GM21423 (cell line): ENCODE measurements at regions not wholly inside any gene's neighbourhood (a gene's known extent, or its start where the extent isn't known, plus 50 kb on each side); places are given as distances from the start of the nearest gene placed in this dataset.
"Not testable (repeated sequence)": the region's sequence is repeated elsewhere in the genome, so short reads cannot be mapped to it uniquely, and the experiment has no call there.

Experiments used
- ATAC-seq: cut with Tn5 transposase; IDR thresholded peaks from one replicate; pipeline ENCODE4 v1.9.1; 2021; ENCODE audit warnings: mild to moderate bottlenecking, moderate library complexity; ENCODE audit not compliant: unreplicated experiment

DNA sequence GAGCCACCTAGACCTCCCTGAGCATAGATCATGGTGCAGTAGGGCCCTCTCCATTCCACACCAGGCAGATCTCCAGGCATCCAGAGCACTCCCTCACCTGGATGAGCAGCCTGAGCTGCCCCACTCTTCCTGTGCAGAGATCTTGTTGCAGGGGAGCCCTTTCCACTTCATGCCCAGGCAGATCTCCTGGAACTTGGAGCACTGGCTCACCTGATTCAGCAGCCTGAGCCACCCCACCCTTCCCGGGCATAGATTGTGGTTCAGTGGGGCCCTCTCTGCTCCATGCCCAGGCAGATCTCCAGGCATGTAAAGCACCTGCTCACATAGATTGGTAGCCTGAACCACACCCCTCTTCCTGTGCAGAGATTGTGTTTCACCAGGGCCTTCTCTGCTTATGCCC lies 78.0 kb downstream of the SEC16B start:
- ATAC-seq: no peak

DNA sequence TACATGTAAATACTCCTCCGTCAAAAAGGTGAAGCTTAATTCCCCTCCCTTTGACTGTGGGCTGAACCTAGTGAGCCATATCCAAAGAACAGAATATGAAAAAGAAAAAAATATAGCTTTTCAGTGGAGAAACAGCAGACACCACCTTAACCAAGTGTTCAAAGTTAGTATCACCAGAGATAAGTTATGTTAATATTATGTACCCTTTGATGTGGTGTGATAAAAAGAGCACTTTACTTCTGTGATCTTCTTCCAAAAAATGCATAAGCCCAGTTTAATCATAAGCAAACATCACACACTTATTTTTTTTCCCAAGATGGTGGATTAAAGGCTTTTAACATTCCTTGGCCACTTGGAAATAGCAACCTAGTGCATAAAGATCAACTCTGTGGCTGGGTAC lies 79.4 kb downstream of the SEC16B start:
- ATAC-seq: no peak

DNA sequence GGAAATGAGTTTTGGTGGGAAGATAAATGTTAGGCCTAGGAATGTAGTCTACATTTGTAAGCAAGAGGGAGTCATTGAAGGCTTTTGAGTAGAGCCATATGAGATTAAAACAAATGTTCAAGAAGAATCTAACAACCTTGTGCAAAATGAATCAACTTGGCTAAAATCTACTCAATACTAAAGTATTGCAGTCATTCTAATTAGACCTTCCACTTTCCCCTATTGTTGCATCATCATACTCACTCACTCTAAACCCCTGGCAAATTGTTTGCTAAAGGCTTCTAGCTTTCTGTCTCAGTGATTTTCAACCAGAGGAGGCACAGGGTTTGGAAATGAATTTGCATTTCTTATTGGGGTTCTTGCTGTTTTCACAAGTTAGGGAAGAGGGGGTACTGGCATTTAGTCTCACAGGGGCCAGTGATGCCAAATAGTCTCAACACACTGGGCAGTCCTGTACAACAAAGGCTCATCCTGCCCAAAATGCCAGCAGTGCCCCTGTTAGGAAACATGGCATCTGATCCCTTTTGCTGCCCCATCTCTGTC lies 85.3 kb downstream of the SEC16B start:
- ATAC-seq: no peak

DNA sequence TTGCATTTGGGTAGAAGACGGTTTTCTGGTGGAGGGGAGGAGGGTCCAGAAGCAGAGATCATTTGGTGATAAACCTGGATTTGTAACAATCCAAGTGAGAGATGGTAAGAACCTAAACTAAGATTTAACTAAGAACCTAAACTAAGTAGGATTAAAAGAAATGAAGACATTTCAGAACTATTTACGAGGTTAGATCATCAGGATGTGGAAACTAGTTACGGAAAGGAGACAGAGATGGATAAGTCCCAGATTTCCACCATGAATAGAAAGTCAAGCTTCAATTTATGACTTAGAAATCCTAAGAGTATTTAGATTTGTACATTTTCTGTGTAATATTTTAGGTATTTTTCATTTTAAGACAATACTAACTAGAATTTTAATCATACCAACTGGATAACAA lies 86.3 kb downstream of the SEC16B start:
- no peak for ATAC-seq

DNA sequence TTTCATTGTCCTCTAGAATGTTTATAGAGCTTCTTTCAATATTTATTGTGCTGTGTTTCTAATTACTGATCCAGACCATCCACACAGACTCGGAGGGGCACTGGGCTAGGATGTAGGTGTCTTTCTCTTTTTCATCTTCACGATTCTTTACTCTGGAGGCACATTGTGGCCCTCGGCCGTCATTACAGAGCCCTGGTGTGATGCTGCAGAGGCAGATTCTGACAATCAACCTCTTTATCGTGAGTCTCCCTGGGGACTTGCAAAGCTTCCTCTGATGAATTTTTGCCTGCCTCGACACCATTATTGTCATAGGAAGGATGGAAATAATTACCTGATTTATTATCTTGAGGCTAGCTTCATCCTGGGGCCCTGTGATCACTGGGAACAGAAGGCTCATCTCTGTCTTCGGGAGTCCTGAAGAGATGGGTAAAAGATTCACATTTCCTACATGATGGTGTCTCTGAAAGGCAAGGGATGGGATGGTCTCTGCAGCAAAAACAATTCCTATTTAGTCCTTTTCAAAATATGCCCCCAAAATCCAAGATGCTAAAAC lies 89.4 kb downstream of the SEC16B start:
- no peak for ATAC-seq

DNA sequence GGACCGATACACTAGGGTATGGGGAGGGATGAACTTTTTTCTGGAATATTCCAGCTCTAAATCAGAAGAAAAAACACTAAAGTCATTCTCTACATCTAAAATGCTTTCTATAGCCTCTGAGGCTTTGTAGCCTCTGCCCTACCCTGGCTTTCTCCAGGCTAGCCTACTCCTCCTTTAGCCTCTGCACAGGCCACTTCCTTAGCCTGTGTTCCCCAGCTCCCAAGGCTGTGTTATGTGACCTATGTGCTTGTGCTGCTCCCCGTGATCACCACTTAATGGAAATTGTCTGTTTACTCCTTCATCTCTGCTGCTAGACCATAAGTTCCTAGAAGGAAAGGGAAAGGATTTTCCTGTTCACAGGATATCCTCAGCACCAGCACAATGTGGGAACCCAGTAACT lies 92.8 kb downstream of the SEC16B start:
- no peak for ATAC-seq

DNA sequence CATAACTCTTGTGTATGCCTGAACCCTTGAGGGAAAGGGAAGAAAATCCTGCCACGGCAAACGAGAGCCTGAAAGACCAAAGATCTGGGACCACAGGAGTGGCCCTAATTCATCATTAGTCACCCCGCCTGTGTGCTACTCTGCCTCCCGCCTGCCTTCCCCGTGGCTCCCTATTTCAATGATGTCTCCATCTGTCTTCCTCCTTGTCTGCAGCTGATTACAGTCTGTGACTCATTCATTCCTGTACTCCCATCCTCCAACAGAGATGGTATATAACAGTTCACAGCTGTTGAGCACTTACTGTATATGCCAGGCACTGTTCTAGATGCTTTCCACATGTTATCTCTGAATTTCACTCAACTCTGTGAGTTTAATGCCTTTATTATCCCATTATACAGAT lies 96.6 kb downstream of the SEC16B start:
- ATAC-seq: no peak

DNA sequence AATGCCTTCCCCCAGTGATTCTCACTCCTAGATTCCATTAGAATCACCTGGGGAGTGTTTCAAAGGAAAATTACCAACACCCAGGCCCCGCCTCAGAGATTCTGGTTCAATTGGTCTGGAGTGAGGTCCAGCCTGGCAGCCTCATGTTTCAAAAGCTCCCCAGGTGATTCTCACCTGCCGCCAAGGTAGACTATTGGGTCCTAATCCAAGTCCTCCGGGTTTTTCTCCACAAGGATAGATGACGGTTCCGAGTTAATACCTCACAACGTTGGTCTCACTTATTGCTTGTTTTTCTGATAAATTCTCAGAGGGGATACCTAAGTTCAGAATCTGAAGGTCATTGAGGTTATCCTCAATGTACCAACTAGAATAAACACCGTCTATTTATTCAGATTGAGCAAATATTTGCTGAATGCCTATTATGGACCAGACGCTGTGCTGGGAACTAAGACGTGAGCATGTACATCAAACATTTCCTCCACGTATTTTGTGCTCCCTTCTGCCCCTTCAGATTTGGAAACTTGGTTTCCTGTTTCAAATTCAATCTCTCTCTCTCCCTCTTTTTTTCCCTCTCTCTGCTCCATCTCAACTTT lies 97.5 kb downstream of the SEC16B start:
- ATAC-seq: no peak

DNA sequence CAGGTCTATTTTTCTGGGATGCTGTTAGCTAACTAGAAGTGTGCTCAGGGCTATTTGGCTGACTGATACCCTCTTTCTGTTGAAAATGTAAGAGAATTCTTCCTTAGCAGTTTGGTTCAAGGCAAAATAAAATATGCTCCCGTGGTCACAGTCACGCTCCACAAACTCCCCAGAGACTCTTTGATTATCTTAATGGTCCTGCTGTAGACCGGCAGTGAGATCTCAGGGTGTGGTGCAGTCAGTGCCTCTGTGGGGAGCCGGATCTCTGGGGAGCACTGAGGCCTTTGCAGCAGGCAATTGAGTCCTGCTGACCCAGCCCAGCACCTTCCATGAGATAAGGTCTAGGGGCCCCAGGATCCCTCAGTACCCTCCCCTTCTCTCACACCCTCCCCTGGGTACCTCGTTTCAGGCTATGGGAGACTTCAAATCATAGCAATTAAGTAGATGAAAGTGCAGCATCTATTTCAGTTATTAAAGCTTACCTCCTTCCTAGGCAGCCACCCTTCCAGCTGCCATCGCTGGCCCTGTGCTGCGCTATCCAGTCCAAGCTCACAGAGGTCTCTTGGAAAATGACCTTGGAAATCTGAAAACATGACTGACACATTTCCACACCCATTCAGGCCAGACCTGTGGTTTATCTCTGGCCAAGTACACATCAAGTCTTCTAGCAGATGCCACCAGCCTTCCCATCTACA lies 98.1 kb downstream of the SEC16B start:
- ATAC-seq: no peak

DNA sequence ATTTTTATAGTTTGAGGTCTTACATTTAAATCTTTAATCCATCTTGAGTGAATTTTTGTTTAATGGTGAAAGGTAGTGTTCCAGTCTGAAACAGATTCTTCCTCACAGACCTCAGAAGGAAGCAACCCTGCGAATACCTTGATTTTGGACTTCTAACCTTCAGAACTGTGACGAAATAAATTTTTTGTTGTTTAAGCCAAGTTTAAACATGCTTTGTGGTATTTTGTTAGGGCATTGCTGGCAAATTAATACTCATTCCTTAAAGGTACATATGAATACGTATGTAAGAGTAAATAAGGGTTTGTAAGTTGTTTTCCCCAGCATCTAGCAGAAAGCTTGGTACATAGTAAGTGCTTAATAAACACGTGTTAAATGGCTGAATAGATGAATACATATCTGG lies 100.3 kb downstream of the SEC16B start:
- ATAC-seq: no peak

DNA sequence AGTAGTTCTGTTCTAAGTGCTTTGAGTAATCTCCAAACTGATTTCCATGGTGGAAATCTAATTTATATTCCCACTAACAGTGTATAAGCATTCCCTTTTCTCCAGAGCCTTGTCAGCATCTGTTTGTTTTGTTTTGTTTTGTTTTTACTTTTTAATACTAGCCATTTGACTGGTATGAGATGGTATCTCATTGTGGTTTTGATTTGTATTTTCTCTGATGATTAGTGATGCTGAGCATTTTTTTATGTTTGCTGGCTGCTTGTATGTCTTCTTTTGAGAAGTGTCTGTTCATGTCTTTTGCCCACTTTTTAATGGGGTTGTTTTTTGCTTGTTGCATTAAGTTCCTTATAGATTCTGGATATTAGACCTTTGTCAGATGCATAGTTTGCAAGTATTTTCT lies 100.8 kb downstream of the SEC16B start:
- ATAC-seq: not testable (repeated sequence)

DNA sequence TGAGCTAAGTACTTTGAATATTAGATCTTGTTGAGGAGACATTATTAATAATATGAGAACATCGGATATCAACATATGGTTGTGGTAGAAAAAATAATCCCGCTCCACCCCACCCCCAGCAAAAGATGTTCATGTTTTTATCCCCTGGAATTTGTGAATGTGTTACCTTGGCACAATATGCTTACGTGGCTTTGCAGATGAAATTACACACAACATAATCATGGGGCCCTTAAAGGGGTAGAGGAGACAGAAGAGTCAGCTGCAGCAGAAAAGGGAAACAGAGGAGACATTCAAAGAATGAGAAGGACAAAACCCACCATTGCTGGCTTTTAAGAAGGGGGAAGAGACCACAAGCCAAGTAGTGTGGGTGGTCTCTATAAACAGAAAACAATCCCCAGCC lies 104.1 kb downstream of the SEC16B start:
- ATAC-seq: no peak

DNA sequence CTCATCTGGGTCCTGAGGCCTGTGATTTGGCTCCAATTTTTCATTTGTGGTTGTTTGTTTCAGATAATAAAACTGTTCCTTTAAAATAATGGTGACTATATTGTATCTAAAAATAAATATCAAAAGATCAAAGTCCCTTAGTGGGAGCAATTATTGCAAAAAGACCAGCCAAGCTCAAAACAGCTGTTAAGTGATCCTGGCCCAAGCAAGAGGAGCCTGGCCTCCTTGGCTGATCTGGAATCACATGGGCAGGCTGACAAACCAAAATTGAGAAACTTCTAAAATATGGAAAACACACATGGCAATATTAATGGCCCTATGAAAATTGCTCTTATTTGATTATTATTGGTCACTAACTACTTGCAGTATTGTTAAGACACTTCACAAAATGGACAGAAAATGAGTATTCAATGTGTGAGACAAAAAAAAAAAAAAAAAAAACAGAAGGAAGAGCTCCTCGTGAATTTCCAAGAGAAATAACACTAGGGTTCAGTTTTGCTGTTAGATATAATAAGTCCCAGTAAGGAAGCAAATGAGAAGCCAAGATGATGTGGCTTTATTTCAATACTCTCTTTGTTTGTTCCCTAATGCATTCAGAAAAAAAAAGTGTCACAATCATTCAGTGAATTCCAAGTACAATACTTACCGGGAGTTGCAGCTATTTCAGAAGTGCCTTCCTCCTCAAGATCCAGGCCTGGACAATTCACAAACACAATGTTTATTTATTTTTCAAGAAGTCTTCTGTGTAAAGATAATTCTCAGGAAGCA lies 105.1 kb downstream of the SEC16B start:
- no peak for ATAC-seq

DNA sequence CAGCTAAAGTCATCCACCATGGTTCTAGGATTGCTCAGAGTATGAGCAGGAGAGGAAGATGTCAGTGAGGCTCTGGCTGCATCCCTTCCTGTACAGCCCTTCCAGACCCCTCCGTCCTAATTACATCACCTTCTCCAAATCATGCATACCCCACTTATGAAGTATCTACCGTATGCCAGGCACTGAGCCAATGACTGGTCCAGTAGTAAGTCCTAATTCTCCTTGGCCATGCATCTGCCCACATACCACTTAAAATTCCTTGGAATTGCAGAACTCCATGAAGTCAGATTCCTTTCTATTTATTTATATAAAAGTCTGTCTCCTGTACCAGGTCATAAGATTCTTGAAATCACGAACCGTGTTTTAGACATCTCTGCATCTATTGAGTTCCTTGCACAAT lies 106.1 kb downstream of the SEC16B start:
- ATAC-seq: no peak

DNA sequence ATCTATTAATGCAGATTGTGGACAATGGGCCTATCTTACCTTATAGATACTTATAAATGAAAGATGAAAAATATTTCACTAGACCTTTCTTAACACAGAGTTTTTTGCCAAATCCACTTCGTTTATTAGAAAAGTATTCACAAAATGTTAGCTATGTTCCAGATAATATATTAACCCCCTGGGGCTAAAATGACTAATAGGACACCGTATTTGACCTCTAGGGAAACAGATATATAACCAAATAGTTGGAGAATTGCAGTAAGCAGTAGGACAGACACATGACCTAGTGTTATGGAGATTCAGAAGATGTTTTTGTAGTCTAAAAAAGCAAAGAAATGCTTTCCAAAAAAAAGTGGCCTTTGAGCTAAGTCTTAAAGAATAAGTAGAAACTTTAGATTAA lies 106.9 kb downstream of the SEC16B start:
- no peak for ATAC-seq

DNA sequence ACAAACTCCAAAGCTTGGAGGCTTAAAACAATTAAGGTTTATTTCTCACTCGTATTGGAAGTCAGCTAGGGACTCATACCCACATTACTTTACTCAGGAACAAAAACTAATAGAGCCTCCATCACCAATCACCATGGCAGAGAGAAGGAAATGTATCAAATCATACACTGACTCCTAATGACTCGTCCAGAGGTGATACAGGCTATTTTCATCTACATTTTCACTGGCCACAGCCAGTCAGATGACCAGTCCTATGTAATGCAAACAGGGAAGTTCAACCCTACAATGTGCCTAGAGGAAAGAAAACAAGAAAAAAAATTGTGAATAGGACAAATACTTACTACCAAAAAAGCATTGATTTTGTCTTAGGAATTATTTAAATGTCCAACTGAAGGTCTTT lies 110.3 kb downstream of the SEC16B start:
- ATAC-seq: no peak

DNA sequence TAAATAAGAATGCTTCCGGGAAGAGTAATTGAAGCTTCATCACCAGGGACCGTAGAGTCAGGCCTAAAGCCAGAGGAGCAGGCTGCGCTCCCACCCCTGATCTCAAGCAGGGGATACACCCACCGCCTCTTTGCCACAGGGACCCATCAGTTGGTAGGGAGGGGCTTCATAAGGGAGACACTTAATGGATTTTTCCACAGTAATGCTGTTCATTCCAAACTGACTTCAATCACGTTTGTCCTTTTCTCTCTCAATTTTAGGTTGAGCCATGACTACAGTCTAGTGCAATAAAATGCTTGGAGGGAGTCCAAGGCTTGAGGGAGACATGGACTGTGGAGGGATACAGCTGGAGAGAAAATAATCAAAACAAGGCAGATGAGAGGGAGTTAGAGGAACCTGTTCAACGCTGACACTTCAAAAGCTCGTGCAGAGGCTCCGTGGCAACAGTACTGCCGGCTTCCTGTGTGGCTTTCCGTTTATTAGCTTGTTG lies 111.5 kb downstream of the SEC16B start:
- ATAC-seq: no peak

DNA sequence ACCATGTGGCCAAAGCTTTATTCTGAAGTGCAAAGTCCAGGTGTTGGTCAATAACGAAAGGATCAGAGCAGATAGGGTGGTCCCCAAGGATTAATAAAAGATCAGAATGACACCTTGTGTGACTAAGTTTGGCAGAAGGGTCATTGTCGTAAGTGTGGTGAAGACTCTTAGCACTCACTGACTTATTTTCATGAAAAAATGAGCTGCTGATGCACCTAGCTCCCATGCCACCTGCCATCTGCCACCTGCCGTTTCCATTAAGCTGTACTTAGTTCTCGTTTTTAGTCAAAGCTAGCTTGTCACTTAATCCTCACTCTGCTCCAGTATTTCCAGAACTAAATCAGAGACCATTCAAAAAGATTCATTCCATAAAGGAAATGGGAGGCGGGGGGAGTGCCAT lies 112.6 kb downstream of the SEC16B start:
- no peak for ATAC-seq

DNA sequence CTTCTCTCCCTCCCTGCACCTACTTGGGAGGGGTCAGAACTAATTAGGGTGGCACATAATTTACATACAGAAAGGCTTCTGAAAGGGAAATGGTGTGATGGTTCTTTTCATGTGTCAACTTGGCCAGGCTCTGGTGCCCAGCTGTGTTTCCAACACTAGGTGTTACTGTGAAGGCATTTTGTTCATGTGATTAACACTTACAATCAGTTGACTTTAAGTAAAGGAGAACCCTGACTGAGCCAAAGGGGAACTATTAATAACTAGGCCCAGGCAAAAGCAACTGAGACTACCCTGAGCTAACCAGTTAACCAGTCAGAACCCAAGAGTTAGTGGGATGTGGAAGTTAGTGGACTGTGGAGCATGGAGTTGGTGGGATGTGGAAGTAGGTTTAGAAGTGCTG lies 114.9 kb downstream of the SEC16B start:
- no peak for ATAC-seq

DNA sequence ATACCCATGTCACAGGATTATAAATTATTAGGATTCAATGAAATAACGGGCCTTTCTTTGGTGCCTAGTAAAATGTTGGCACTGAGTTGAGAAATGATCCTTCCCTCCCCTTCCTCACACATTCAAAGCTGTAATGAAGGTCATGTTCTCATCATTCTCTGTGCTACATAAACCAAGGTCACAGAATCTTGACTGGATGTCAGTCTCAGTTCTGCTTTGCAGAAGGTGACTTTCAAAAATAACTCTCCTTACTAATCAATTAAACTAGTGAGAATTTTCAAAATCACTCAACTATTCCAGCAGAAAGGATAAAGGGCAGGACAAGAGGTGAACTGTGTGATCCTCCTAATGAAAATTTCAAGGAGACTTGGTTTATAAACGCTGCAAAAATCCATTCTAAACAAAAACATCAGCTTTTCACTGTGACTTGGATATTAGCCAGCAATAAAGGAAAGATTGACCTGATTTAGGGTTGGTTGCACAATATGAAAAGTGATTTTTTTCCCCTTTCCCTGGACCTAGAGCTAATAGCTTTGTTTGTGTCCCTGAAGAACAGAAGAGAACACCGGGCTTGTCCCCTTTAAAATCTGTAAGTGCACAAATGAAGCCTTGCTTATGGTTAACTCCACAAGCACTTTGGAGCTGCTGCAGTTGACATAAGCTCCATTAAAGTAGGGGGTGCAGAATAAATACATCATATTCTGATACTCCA lies 120.1 kb downstream of the SEC16B start:
- ATAC-seq: no peak

DNA sequence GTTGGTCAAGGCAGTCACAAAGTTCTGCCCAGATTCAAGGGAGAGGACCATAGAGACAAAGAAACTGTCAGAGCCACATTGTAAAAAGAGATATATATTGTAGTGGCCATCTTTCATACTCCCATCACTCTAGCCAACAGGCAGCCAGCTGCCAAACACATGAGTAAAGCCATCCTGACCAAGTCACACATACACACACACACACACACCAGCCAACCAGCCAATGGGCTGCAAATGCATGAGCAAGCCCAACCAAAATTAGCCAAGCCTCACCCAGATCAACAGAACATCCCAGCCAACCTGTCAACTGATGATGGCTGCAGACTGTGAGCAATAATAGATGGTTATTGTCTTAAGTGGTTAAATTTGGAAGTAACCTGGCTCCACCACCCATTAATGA lies 120.7 kb downstream of the SEC16B start:
- no peak for ATAC-seq
